Right atrium auricular region (tissue), 2 donors: ENCODE measurements at regions not wholly inside any gene's neighbourhood (a gene's known extent, or its start where the extent isn't known, plus 50 kb on each side); places are given as distances from the start of the nearest gene placed in this dataset.
"Not testable (repeated sequence)": the region's sequence is repeated elsewhere in the genome, so short reads cannot be mapped to it uniquely, and the experiment has no call there.

Source experiments
- DNase-seq: peaks from one replicate; pipeline ENCODE4 v3.0.0-alpha.2; 2019; ENCODE audit warnings: low spot score
- H3K27ac ChIP-seq, 2 donors: fragments of 200-600 bp; sonication (generic); 1 replicate in 1 of 2; 2 replicates in 1 of 2; pipeline ENCODE4 v1.5.1; 2016 to 2019
- H3K27me3 ChIP-seq, 2 donors: fragments of 200-600 bp; sonication (generic); one replicate each; pipeline versions ENCODE4 v1.5.1 to v1.6.0; 2017 to 2019
- H3K36me3 ChIP-seq: fragments of 200-600 bp; sonication (generic); one replicate; pipeline ENCODE4 v1.5.1; 2016
- H3K4me1 ChIP-seq, 2 donors: fragments of 200-600 bp; sonication (generic); one replicate each; pipeline versions ENCODE4 v1.5.1 to v1.6.0; 2017 to 2019
- H3K4me3 ChIP-seq, 2 donors: fragments of 200-600 bp; sonication (generic); 1 replicate in 1 of 2; 2 replicates in 1 of 2; pipeline ENCODE4 v1.5.1; 2017 to 2019; ENCODE audit warnings: mild to moderate bottlenecking in 1 of 2, moderate library complexity in 1 of 2
- H3K9me3 ChIP-seq, 2 donors: fragments of 200-600 bp; sonication (generic); one replicate each; pipeline ENCODE4 v1.5.1; 2019
- CTCF ChIP-seq, 2 donors: fragments of 200-600 bp; sonication (generic); IDR thresholded peaks; one replicate each; pipeline ENCODE4 v1.5.1; 2019; ENCODE audit warnings: antibody characterized with exemption in 2 of 2

- Histone ChIP-seq H3K27ac (no peak overlapping the region), H3K36me3 (no peaks in the 10 kb centered on the region), H3K9me3 (no peaks in the 10 kb centered on the region), H3K27me3 (no peaks in the 10 kb centered on the region), H3K4me3 (no peak overlapping the region), H3K4me1 (no peaks in the 10 kb centered on the region)
- no peak for TF ChIP-seq CTCF (IDR thresholded peaks at IDR 0.05)
- DNase-seq: peak; percentile 50
These were observed 267.9 kb upstream of the TCERG1L start for GRCh38 chr10:131579251-131580071.

GRCh38 chr10:131580076-131580652, 268.6 kb upstream of the TCERG1L start:
- H3K9me3 ChIP-seq: no peaks in the 10 kb centered on the region
- no peak overlapping the region for H3K4me3 ChIP-seq
- H3K36me3 ChIP-seq: no peaks in the 10 kb centered on the region
- H3K4me1 ChIP-seq: no peaks in the 10 kb centered on the region
- no peaks in the 10 kb centered on the region for H3K27me3 ChIP-seq
- no peak for TF ChIP-seq CTCF (IDR thresholded peaks at IDR 0.05)
- DNase-seq: no peak
- no peak overlapping the region for H3K27ac ChIP-seq

GRCh38 chr10:131580674-131581073, 269.2 kb upstream of the TCERG1L start:
- no peak for TF ChIP-seq CTCF (IDR thresholded peaks at IDR 0.05)
- Histone ChIP-seq H3K27ac (no peak overlapping the region), H3K4me1 (no peaks in the 10 kb centered on the region), H3K27me3 (no peaks in the 10 kb centered on the region), H3K9me3 (no peaks in the 10 kb centered on the region), H3K36me3 (no peaks in the 10 kb centered on the region), H3K4me3 (no peak overlapping the region)
- peak; percentile 44 for DNase-seq

- H3K9me3 ChIP-seq, H3K27ac ChIP-seq, DNase-seq, H3K4me1 ChIP-seq, H3K4me3 ChIP-seq, H3K36me3 ChIP-seq, H3K27me3 ChIP-seq: not testable (repeated sequence)
These were observed 270.0 kb upstream of the TCERG1L start for GRCh38 chr10:131581547-131581946.

GRCh38 chr10:131584287-131584686, 272.8 kb upstream of the TCERG1L start:
- Histone ChIP-seq H3K9me3 (no peaks in the 10 kb centered on the region), H3K27me3 (no peaks in the 10 kb centered on the region)

More at GRCh38 chr10:131584287-131584686, 272.8 kb upstream of the TCERG1L start:
- H3K4me1 ChIP-seq: no peaks in the 10 kb centered on the region
- H3K27ac ChIP-seq: no peak overlapping the region
- no peak overlapping the region for H3K4me3 ChIP-seq
- peak; percentile 43 for DNase-seq
- H3K36me3 ChIP-seq: no peaks in the 10 kb centered on the region
- no peak for TF ChIP-seq CTCF (IDR thresholded peaks at IDR 0.05)
